ENCODE measurements at regions not wholly inside any gene's neighbourhood (a gene's known extent, or its start where the extent isn't known, plus 50 kb on each side); places are given as distances from the start of the nearest gene placed in this dataset.
"Not testable (repeated sequence)": the region's sequence is repeated elsewhere in the genome, so short reads cannot be mapped to it uniquely, and the experiment has no call there.

DNA sequence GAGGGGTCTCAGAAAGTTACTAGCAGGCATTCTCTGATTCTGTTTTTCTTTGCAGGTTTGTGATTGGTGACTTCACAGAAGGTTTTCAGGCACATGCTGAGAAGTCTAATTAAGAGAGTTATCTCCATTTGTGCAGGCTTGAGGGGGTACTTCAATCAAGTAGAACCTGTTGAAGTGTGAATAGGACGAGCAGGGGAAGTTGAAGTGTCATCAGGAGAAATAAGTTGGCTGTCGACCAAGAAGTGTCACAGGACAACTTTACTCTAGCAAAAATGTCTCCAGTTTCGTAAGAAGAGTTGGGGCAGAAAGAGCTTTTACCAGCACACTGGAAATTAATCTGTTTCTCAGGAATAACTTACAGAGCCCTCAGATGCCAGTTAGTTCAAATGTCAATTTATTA lies 576.5 kb upstream of the SLITRK5 start:
- DNase-seq (ENCODE audit: low read depth in 2 of 2): no peak

DNA sequence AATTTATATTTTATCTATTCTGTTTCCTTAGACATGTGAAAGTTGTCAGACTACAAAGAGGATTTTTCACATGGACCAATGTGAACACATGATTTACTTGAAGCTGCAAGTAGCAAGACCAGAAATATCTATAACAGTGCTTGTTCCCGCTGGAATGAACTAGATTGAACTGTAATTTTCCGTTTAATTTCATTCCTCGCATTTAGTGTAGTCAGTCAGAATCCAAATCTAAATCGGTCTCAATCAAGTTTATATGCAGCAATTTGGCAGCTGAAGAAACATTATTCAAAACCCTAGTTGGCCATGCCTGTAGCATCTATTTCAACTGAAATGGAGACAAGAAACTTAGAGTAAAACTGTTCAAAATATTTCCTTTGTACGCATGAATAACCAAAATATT lies 570.7 kb upstream of the SLITRK5 start:
- DNase-seq (ENCODE audit: low read depth in 2 of 2): no peak

DNA sequence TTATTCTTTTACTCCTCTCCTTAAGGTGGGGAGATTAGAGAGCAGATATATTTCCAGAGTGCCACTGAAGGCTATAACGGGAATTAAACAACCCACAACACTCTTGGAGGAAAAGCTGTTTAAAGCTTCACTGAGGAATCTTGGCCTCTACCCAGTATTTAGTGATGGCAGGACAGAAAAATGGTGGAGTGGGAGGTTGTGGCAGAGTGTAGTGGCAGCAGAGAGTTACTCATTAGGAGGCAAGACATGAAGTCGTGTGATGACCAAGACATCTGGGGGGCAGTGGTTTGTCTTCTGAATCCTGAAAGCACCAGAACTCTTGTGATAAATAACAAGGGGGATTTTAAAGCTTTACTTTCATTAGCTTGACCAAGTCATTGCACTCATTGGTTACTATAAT lies 563.5 kb upstream of the SLITRK5 start:
- no peak for DNase-seq (ENCODE audit: low read depth in 2 of 2)

DNA sequence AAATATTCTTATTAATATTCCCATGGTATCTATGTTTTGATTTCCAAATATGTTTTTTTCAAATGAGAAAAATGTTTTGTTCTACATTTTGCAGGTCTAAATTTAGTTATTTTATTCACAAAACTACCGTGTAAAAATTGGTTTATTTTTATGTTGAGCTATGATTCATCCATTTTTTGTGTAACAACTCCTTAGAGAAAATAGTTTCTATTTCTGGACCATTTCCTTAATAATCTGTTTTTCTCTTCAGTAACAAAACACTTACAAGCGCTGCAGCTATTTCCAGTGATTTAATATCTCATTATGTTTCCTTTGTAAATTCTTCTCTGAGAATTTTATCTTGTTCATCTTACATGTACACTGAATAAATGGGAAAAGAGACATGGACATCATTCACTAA lies 550.7 kb upstream of the SLITRK5 start:
- no peak for DNase-seq (ENCODE audit: low read depth in 2 of 2)

DNA sequence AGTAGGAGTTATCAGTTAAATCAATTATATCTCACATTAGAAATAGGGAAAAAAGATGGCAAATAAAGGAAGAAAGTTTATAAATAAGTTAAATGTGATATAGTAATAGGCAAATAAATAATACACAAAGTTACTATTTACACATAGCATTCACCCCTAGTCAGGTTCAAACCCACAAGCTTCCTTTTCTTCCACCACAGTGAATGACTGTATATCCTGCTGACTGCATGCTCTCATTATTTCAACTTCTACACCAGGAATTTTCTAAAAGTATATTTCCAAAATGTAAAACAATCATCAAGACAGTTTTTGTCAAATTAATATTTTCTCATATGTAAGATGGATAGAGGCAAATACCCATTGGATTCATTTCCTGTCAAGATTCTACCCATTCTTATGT lies 548.6 kb upstream of the SLITRK5 start:
- no peak for DNase-seq (ENCODE audit: low read depth in 2 of 2)

DNA sequence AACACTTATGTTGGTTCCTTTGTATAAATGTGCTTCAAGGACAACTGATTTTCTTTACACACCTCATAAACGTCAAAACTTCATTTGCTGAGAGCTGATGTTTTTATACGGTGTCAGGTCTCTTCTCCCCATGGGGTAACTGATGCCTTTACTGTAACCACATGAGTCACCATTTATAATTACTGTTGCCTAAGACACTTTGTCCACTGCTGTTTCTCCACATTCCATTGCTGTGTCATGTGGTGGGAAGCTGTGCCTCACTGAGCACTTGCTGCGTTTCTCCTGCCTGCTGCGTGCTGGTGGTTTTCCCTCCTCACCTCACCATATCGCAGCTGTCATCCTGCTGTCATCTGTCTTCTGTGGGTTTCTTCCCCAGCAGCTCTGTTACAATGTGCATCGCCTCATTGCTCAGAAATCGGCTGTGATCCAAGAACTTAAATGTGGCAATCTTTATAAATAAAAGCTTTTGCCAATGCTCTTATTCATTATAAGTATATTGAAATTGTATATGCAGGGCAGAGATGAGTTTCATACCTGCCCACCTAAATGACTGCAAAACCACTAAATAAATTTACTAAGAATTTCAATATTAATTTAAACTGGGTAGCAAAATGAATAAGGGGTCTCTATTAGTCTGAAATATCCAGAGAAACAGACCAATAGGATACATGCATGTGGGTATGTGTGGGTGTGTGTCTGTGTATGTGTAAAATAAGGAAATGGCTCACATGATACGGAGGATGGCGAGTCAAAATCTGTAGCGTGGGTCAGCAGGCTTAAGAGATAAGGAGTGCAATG lies 547.0 kb upstream of the SLITRK5 start:
- DNase-seq (ENCODE audit: low read depth in 2 of 2): no peak

DNA sequence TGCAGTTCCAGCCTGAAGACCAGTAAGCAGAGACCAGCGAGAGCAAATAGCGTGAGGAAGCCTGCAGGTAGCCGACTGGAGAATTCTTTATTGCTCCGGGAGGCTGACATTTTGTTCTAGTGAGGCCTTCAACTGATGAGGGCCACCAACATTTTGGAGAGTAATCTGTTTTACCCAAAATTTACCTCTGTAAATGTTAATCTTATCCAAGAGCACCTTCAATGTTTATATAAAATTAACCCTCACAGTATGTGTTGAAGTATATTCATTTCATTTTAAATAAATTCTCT lies 546.4 kb upstream of the SLITRK5 start:
- no peak for DNase-seq (ENCODE audit: low read depth in 2 of 2)

DNA sequence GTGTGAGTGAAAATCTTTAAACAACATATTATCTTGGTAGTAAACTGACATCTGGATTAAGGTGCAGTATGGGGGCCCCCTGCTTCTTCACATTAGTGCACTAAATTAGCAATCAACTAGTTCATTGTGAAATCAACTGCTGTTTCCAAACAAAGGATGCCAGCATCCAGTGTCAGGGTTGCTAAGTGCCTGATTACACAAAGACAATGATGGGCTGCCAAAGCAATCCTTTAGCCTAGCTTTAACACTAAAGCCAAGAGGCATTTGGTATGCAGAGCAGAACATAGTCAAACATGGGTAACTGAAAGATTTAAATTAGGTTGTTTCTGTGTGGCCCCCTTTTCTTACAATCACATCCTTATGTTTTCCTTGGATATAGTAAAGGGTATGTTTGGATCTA lies 543.1 kb upstream of the SLITRK5 start:
- no peak for DNase-seq (ENCODE audit: low read depth in 2 of 2)

DNA sequence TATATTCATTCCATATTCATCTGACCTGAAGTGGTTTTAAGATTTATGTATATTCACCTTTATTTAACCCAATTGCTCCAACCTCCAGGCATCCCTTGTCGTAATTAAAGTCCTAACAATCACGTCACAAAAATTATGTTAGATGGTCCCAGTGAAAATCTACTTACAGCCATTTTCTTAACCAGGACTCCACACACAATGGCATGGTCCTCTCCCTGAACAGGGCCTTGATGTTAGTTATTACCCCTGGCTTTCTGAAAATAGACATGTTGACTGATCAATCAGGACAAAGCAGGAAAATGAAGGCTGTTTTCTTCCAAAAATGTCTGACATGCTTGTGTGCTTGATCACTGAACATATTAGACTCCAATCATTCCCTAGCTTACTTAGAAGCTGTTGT lies 542.7 kb upstream of the SLITRK5 start:
- DNase-seq (ENCODE audit: low read depth in 2 of 2): no peak

DNA sequence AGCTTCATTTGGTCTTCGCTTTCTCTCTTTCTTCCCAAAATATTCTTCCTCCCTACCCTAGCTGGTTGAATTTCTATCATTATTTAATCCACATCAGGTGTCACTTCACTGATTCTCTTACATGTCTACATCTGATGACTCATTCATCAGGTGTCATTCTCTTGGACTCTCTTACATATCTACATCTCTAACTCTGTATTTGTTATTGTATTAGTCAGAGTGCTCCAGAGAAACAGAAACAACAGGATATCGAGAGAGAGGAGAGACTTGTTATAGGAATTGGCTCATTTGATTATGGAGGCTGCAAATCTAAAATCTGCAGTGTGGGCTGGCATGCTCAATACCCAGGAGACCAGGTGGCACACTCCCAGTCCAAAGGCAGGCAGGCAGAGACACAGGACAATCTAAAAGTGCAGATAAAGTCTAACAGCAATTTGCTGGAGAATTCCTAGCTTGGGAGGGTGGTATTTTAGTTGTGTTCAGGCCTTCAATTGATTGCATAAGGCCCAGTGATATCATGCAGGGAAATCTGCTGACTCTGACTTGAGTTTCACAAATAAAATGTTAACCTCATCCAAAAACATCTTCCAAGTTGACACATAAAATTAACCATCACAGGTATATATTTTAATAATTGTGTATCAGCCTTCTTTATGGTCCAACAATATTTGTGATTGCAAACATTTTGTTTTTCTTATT lies 541.4 kb upstream of the SLITRK5 start:
- no peak for DNase-seq (ENCODE audit: low read depth in 2 of 2)

DNA sequence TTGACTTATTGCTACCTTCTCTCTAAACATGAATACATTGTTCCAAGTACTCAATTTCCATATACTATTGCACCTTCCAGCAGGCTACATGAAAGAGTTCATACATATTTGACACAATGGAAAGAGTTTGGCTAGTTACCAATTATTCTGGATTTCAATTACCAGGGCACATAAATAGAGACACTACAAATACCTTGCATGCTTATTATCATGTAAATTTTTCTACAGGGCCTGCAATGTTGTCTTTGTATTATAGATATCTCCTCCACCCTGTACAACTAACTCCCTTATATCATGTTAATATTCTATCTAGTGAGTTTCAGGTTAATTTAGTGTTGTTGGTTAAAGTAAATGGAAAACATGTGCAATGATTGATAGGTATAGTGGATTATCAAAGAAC lies 540.7 kb upstream of the SLITRK5 start:
- DNase-seq (ENCODE audit: low read depth in 2 of 2): no peak

DNA sequence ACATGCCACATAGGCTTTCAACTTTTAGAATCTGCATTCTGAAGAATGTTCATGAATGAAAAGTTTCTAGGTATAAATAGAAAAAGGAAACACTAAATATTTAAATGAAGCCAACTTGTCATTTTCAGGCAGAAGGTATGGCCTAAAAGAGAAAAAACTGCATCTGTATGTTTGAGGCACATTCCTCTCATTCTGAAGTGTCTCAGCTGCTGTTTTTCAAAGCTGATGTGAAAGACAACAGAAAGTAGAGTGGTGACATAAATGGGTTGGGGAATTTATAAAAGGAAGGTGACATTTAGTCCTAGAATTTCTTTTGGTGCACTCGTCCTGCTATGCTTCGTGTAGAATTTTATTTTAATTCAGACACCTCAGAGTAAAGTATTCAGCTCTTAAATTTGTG lies 539.6 kb upstream of the SLITRK5 start:
- no peak for DNase-seq (ENCODE audit: low read depth in 2 of 2)

DNA sequence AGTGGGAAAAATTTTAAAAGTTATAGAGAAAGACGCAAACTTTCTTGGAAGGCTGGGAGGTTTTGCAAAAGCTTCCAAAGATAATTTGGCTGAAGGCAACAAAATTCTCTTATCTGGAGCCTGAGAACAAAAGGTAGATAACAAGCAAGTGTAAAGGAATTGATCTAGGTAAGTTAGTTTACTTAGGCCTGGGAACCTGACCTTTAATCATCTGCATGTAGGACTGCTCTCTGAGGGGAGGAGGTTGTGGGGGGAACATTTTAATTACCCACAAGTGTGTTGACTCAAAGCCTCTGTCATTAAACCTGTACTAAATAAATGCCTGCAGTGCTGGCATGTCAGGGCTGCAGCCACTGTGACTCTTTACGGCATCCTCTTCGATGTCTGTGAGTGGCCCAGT lies 532.3 kb upstream of the SLITRK5 start:
- no peak for DNase-seq (ENCODE audit: low read depth in 2 of 2)

DNA sequence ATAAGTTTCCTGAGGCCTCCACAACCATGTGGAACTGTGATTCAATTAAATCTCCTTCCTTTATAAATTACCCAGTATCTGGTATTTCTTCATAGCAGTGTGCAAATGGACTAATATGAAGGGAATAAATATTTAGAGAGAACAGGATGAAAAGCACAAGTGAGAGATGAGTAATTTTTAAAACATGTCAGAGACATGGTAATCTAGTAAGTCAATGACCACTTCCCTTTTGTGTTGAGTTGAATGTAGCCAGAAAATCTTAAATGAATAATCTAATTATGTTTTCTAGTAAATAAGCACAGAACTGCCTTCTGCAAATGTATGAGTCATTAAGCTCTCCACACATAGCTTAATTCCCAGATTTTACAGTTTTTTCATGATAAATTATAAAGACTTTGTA lies 524.1 kb upstream of the SLITRK5 start:
- no peak for DNase-seq (ENCODE audit: low read depth in 2 of 2)

DNA sequence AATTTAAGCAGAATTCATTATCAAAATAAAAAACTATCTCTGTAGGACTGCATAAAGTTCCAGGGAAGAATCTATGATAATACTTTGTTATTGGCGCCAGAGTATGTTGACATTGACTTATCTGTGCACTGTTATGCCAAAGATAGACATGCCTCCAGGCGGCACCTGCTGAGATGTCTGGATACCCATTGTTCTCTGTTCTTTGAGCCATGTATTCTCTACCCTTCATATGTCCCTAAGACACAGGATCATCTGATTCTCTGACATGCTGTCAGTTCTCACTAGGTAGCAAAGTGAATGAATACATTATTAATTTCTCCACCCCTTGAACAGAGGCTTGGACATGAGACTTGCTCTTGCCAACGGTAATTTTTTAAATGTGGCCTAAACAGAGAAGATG lies 517.8 kb upstream of the SLITRK5 start:
- no peak for DNase-seq (ENCODE audit: low read depth in 2 of 2)

DNA sequence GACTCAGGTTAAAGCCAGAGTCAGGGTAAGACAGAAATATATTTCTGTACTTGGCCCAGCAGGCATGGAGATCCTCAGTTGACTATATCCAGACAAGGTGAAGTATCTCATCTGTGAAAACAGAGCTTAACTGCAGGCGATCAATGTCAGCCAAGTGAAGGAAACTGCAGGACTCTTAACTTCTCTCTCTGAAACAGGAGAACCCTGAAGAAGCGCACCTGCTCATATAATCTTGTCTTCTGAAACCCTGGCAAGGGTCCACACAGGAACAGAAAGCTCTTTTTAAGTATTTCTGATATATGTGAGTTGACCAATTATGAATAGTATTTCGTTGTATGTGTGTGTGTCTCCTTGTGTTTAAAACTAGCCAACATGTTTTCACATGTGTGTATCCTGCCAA lies 504.8 kb upstream of the SLITRK5 start:
- DNase-seq (ENCODE audit: low read depth in 2 of 2): no peak

DNA sequence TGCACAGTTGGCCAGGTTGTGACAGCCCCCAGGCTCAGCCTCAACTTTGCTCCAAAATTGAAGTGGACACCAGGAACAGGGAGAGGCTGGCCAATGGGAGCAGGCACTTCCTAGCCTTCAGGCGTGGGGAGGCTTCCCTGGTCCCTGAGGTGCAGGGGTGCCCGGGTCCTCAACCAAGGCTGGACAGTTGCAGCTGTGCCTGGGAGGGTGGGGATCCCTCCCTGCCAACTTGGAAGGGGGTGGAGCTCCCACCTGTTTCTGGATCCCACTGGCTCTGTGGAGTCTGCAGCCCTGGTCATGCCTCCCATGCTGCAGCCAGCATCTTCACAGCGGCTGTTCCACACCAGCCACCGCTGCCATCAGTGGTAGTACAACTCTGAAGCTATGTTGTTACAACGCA lies 502.8 kb upstream of the SLITRK5 start:
- DNase-seq (ENCODE audit: low read depth in 2 of 2): no peak

DNA sequence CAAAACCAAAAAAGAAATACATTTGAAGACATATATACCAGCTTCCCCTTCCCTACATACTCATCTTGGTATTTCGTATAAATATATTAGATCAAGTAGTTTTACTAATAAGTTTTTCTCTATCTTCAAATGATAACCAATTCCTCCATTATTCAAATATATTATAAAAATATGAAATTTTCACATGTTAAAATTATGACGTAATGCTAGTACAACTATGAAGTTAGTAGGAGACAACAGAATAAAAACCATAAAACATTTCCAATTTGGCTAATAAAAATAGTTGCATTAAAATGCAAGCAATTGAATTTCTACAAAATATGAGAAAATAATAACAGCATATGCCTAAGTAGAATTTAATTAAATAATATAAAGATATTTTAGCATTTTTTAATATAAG lies 501.8 kb upstream of the SLITRK5 start:
- DNase-seq (ENCODE audit: low read depth in 2 of 2): no peak

DNA sequence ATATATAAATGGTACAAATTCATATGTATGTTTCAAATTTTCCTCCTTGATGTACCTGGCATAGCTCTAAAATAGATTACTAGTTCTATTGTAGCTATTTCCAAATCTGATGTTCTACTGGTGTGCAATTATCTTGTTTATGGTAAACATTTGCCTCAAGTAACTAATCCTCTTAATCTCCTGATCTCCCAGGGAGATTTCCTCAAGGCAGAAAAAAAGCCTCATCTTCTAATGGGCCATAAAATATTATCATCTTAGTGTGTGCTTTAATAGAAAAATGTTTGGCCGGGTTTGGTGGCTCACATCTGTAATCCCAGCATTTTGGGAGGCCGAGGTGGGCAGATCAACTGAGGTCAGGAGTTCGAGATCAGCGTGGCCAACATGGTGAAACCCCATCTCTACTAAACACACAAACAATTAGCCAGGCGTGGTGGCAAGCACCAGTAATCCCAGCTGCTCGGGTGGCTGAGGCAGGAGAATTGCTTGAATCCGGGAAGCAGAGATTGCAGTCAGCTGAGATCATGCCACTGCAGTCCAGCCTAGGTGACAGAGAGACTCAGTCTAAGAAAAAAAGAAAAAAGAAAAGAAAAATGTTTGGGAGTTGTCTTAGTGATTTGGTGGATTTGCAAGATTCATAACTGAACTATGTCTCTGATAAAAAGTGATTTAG lies 498.9 kb upstream of the SLITRK5 start:
- DNase-seq (ENCODE audit: low read depth in 2 of 2): no peak

DNA sequence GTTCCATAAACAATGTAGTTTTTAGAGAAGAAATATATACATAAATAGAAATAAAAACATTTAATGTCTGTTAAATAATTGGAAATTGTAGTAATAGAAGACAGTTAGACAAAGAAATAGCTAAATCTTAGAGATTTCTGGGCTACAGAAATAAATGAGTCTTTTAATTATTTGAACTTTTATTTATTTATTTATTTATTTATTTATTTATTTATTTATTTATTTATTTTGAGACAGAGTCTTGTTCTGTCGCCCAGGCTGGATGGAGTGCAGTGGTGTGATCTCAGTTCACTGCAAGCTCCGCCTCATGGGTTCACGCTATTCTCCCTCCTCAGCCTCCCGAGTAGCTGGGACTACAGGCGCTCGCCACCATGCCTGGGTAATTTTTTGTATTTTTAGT lies 486.0 kb upstream of the SLITRK5 start:
- DNase-seq (ENCODE audit: low read depth in 2 of 2): not testable (repeated sequence)

DNA sequence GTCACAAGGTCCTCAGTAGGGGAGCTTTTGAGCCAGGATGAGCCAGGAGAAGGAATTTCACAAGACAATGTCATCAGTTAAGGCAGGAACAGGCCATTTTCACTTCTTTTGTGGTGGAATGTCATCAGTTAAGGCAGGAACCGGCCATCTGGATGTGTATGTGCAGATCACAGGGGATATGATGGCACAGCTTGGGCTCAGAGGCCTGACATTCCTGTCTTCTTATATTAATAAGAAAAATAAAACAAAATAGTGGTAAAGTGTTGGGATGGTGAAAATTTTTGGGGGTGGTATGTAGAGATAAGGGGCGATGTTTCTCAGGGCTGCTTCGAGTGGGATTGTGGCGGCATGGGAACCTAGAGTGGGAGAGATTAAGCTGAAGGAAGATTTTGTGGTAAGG lies 484.5 kb upstream of the SLITRK5 start:
- not testable (repeated sequence) for DNase-seq (ENCODE audit: low read depth in 2 of 2)

DNA sequence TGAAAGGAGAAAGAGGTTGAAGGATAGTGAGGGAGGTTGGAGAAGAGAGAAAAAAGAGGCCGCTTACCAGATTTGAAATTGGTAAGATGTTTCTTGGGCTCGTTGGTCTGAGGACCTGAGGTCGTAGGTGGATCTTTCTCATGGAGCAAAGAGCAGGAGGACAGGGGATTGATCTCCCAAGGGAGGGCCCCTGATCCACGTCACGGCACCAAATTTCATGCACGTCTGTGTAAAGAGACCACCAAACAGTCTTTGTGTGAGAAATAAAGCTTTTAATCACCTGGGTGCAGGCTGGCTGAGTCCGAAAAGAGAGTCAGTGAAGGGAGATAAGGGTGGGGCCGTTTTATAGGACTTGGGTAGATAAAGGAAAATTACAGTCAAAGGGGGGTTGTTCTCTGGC lies 479.7 kb upstream of the SLITRK5 start:
- DNase-seq (ENCODE audit: low read depth in 2 of 2): not testable (repeated sequence)

DNA sequence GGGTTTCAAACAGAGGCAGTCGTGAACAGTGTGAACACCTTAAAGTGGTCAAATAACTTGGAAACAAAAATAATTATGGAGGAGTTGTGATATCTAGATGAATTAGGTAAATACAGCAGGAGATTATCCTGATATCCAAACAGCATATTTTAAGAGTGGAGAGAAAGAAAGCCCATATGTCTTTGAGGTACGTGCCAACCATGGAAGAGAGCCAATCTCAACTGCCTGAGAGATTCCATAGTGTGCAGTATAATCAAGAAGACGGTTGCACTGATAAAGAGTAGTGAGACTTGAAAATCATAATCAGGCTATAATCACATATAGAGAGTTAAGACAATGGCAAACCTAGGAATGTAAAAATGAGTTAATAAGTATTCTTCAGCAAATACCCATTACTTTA lies 472.8 kb upstream of the SLITRK5 start:
- no peak for DNase-seq (ENCODE audit: low read depth in 2 of 2)
